HG03521 (cell line): ENCODE measurements at regions not wholly inside any gene's neighbourhood (a gene's known extent, or its start where the extent isn't known, plus 50 kb on each side); places are given as distances from the start of the nearest gene placed in this dataset.

ENCODE experiments used
- ATAC-seq: cut with Tn5 transposase; IDR thresholded peaks from one replicate; pipeline ENCODE4 v1.9.1; 2021; ENCODE audit warnings: mild to moderate bottlenecking, moderate library complexity; ENCODE audit not compliant: unreplicated experiment

DNA sequence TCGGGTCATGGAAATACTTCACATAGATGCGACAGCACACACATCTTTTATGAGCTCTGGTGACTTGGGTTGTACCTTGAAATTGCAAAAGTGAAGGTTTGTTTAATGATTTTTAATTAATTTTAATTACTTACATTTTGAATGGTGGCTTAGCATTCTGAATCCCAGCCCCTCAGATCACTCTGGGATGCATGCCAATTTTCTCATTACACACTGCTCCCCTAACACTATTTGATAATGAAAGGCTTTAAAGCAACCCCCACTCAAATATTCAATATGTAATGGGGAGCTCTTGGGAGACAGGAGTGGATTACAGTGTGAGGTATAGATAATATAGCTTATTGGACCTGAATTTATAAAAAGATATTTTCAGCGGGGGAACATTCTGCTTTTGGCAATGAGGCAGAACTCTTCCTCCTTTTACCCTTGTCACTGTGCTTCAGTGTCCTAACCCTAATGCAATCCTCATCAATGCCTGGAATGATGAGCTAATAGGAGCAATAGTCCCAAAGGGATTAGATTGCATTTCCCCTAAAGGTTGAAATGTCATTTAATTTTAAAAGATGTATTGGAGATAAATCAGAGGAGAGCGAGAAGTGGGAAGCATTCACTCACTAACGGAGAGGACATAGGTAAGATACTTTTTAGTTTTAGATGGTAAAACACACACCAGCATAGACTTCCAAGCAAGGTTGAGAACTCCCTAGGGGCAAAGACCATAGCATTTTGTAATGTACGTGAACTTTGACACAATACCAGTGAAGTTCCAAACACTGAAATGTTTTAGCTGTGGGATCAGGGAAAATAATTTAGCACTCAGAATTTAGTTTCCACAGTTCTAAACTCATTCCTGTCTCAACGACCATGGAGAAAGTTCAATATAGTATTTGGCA, 384.1 kb upstream of the PLXNA2 start:
- ATAC-seq: no peak

GRCh38 chr1:208631092-208631491, 386.9 kb upstream of the PLXNA2 start:
- no peak for ATAC-seq

- ATAC-seq: no peak
These were observed 387.3 kb upstream of the PLXNA2 start for GRCh38 chr1:208631506-208631905.

- no peak for ATAC-seq
These were observed 390.4 kb upstream of the PLXNA2 start for GRCh38 chr1:208634346-208635140.

DNA sequence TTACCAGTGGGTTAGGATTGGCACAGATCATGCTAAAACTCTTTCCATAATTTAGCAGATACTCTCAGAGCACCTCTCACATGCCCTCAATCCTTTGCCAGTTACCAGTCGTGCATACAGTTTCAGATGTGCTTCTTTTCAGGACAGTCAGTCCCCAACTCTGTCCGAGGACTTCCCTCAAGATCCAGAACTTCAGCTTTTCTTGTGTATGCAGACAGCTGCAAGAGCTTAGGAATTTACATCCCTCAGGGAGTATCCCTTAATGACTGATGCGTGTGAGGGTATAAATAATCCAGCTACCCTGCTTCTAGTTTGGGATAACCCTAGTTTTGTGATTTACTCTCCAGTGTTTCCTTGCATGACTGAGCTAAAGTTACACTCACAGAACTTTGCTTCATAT, 393.0 kb upstream of the PLXNA2 start:
- ATAC-seq: no peak

DNA sequence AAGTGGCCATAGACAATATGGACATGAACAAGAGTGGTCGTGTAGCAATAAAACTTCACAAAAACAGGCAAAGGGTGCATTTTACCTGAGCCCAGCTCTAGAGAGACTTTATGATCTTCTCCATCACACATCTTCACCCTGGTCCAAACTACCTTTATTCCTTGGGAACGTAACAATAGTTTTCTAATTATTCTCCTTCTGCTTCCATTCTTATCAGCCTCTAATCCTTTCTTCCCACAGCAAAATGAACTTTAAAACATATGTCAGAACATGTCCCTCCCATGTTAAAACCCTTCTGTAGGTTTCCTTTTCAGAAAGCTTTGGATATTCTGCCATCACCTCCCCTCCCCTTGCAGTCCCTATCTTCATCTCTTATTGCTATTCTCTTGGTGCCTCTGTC, 395.2 kb upstream of the PLXNA2 start:
- ATAC-seq: no peak

GRCh38 chr1:208640295-208640694, 396.1 kb upstream of the PLXNA2 start:
- no peak for ATAC-seq

GRCh38 chr1:208641579-208642280, 397.5 kb upstream of the PLXNA2 start:
- ATAC-seq: no peak

DNA sequence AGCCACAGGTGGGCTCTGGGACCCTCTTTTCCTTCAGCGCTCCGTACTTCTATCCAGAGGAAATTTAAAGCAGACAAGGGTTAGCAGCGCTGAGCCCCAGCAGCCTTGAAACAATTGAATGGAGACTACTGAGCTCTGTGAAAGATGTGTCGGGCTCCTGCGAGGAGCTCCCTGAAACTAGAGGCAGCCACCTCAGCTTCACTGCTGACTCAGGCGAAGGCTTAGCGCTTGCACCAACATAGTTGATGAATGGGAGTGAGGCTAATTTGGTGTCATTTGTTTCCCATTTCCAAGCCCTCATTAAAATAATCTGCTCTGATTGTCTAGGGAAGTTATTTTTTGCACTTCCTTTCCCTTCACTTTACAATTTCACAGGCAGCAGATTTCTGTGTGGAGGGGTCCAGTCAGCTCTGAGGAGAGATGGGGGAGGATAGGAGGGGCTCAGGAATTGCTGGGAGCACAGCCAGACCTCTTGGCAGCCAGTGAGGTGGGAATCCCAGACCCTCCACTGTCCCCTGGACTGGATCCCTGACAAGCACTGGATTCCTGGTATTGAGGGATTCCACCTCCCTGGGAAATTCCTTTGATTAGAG, 398.9 kb upstream of the PLXNA2 start:
- ATAC-seq: no peak

- ATAC-seq: no peak
These were observed 400.4 kb upstream of the PLXNA2 start for GRCh38 chr1:208644401-208645160.

DNA sequence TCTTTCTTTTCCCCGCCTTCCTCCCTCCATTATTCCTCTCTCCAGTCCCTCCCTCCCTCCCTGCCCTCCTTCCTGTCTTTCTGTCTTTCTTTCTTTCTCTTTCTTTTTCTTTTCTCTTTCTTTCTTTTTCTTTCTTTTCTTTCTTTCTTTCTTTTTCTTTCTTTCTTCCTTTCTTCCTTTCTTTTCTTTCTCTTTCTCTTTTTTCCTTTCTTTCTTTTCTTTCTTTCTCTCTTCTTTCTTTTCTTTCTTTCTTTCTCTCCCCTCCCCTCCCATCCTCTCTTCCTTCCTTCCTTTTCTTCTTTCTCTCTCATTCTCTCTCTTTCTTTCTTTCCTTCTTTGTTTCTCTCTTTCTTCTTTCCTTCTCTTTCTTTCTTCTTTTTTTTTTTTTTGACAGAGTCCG, 402.2 kb upstream of the PLXNA2 start:
- no peak for ATAC-seq

GRCh38 chr1:208648146-208648545, 404.0 kb upstream of the PLXNA2 start:
- ATAC-seq: no peak

DNA sequence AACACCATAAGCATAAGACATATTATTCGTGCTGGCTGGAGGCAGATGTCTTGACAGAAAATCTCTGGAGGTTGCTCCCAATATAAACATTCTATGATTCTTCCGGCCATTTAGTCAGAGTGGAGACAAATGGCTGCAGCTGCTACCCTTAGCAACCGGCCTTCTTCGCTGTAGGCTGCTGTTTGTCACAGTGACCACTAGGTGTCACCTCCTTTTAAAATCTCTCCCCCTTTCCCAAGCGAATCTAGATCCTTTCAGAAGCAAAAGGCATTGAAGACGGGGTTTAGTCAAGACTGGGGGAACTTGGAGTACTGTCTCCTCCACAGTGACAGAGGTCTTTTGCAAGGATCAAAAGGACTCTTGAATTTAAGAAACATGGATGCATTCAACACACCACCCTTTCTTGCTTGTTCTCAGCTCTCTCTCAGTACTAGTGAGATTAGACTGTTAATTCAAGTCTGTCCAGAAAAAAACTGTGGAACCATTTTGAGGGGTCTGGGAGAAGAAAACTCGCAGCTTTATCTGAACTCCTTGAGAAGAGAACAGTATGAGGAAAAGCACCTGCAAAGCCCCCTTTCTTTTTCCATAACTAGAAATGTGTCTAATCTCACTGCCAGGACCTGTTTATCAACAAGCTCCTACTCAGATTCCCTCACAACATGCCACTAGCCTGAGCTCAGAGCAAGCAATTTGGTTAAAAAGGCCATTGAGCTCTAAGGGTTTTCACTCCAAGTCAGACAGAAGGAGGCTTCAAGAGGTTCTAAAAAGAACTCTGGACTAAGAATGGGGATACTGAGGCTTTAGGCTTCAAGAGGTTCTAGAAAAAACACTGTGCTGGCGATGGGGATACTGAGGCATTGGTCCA, 408.3 kb upstream of the PLXNA2 start:
- peak; percentile 86 for ATAC-seq

DNA sequence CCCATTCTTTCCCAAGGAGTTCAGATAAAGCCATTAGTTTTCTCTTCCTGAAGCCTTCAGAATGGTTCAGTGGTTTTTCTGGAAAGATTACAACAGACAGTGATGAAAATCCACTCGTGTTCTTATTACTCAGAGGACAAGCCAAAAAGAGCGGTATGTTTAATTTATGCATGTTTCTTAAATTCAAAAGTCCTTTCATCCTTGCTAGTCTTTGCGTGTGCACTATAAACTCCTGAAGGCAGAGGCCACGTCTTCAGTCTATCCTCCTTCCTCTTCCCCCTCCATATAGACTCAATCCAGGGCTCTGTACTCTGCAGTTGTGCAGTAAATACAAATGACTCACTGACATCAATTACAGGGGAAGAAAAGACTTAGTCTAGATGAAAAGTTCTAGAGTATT, 409.2 kb upstream of the PLXNA2 start:
- ATAC-seq: no peak

- no peak for ATAC-seq
These were observed 410.1 kb upstream of the PLXNA2 start for GRCh38 chr1:208654241-208654640.

GRCh38 chr1:208665936-208666335, 421.8 kb upstream of the PLXNA2 start:
- ATAC-seq: no peak

- ATAC-seq: no peak
These were observed 424.8 kb upstream of the PLXNA2 start for GRCh38 chr1:208668991-208669390.

DNA sequence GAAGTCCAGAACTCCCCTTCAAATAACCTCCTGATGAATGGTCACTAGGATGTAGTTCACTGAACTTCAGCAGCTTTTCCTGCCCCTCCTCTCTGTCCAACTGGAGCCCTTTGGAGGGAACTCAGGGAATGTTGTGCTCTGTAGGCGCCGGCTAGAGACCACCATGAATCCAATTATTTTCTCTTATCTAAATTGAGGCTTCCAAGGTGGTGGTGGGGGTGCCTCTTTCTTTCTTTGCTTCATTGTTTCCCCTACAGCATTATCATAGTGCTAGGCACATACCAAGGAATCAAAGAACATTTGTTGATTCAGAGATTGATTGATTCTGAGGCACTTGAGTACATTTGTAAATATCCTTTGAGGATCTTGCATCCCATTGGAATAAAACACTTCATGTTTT, 426.6 kb upstream of the PLXNA2 start:
- no peak for ATAC-seq

DNA sequence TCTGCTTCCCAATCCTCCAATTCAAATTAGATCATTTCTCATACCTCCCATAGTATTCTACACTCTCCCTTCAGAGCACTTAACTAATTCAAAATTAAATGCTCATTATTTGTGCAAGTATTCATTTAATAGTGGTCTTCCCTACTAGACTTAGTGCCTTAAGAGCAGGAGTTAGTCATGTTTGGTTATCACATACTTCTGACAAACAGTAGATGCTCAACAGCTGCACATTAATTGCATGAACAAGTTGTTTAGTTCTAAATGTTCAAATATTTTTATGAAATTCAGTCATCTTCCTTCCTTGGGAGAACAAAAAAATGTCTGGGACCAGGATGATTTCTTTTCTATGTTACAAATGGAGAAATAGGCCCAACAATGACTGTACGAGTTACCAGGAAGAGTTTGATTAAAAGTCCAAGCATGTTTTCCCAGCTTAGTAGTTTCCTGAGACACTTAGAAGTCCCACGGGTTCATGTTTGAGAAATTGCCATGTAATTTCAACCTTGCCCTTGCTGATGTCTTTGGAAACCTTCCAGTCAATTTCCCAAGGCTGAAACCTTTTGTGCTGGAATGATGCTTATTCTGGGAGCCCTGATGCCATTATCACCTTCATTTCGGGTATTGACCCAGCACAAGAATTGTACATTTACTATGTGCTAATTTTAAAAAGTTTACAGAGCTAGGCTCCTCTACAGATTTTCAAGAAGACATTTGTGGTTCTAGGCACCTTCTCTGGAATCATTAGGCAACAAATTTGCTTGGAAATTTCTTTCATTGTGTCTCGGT, 437.9 kb upstream of the PLXNA2 start:
- no peak for ATAC-seq
